ENCODE measurements at regions not wholly inside any gene's neighbourhood (a gene's known extent, or its start where the extent isn't known, plus 50 kb on each side); places are given as distances from the start of the nearest gene placed in this dataset.

DNA sequence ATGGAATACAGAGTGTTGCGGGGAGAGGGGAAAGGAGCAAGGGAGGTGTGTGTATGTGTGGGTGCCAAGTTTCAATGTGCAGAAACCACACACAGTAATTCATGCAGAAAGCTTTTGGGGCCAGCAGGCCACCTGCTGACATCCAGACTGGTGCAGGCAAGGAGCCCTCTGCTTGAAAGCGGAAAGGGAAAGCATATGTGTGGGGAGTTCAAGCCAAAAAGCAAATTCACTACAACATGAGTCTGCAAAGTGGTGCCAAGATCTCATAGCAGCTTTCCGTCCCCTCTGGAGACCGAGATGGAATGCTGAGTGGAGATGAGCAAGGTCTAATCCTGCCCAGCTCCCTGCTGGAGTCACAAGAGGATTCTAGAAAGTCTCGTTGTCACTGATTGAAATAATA lies 159.7 kb upstream of the VLDLR start:
- Histone ChIP-seq H3K4me3 (ENCODE audit: low read length) (no peak overlapping the region), H3K4me1 (ENCODE audit: insufficient read depth, low read length) (peaks cover 9% of the 10 kb centered on the region), H3K9me3 (ENCODE audit: insufficient read depth, low read depth, low read length) (peaks cover 22% of the 10 kb centered on the region), H3K27ac (ENCODE audit: low read depth, low read length) (no peak overlapping the region), H3K27me3 (ENCODE audit: insufficient read depth, low read length) (no peaks in the 10 kb centered on the region), H3K9ac (ENCODE audit: low read depth, low read length) (no peak overlapping the region), H3K36me3 (ENCODE audit: insufficient read depth, low read length) (no peaks in the 10 kb centered on the region)
- WGBS: 93% methylated on average over 5 of the region's 5 CpGs

GRCh38 chr9:2464624-2465023 lies 157.0 kb upstream of the VLDLR start:
- 97% methylated on average over 2 of the region's 2 CpGs for WGBS
- Histone ChIP-seq H3K4me1 (ENCODE audit: insufficient read depth, low read length) (peaks cover 9% of the 10 kb centered on the region), H3K9ac (ENCODE audit: low read depth, low read length) (no peak overlapping the region), H3K27me3 (ENCODE audit: insufficient read depth, low read length) (no peaks in the 10 kb centered on the region), H3K9me3 (ENCODE audit: insufficient read depth, low read depth, low read length) (peaks cover 22% of the 10 kb centered on the region), H3K36me3 (ENCODE audit: insufficient read depth, low read length) (no peaks in the 10 kb centered on the region), H3K27ac (ENCODE audit: low read depth, low read length) (no peak overlapping the region), H3K4me3 (ENCODE audit: low read length) (no peak overlapping the region)

DNA sequence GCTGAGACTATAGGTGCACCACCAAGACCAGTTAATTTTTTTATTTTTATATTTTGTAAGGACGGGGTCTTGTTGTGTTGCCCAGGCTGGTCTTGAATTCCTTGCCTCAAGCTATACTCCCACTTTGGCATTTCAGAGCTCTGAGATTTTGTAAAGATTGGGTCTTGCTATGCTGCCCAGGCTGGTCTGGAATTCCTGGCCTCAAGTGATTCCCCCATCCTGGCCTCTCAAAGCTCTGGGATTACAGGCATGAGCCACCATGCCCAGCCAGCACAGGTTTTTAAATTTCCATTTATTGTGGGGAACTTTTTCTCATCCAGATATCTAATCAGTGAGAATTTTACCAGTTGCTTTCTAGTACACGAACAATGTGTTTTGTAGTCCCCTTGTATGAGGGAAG lies 156.1 kb upstream of the VLDLR start:
- Histone ChIP-seq H3K4me3 (ENCODE audit: low read length) (no peak overlapping the region), H3K36me3 (ENCODE audit: insufficient read depth, low read length) (no peaks in the 10 kb centered on the region), H3K27me3 (ENCODE audit: insufficient read depth, low read length) (no peaks in the 10 kb centered on the region), H3K4me1 (ENCODE audit: insufficient read depth, low read length) (peaks cover 15% of the 10 kb centered on the region), H3K9ac (ENCODE audit: low read depth, low read length) (no peak overlapping the region), H3K27ac (ENCODE audit: low read depth, low read length) (no peak overlapping the region), H3K9me3 (ENCODE audit: insufficient read depth, low read depth, low read length) (peaks cover 22% of the 10 kb centered on the region)
- WGBS: 100% methylated on average over 2 of the region's 2 CpGs

- H3K27me3 ChIP-seq (ENCODE audit: insufficient read depth, low read length): no peaks in the 10 kb centered on the region
- no peak overlapping the region for H3K27ac ChIP-seq (ENCODE audit: low read depth, low read length)
- H3K4me3 ChIP-seq (ENCODE audit: low read length): no peak overlapping the region
- H3K4me1 ChIP-seq (ENCODE audit: insufficient read depth, low read length): peaks cover 15% of the 10 kb centered on the region
- H3K9ac ChIP-seq (ENCODE audit: low read depth, low read length): no peak overlapping the region
- WGBS: 94% methylated on average over 1 of the region's 1 CpG
- no peaks in the 10 kb centered on the region for H3K36me3 ChIP-seq (ENCODE audit: insufficient read depth, low read length)
- H3K9me3 ChIP-seq (ENCODE audit: insufficient read depth, low read depth, low read length): peaks cover 22% of the 10 kb centered on the region
These were observed 155.6 kb upstream of the VLDLR start for GRCh38 chr9:2465921-2466460.

GRCh38 chr9:2466703-2467102 lies 154.9 kb upstream of the VLDLR start:
- Histone ChIP-seq H3K4me3 (ENCODE audit: low read length) (no peak overlapping the region), H3K9ac (ENCODE audit: low read depth, low read length) (no peak overlapping the region), H3K9me3 (ENCODE audit: insufficient read depth, low read depth, low read length) (peaks cover 22% of the 10 kb centered on the region), H3K27me3 (ENCODE audit: insufficient read depth, low read length) (no peaks in the 10 kb centered on the region), H3K36me3 (ENCODE audit: insufficient read depth, low read length) (no peaks in the 10 kb centered on the region), H3K4me1 (ENCODE audit: insufficient read depth, low read length) (peaks cover 15% of the 10 kb centered on the region), H3K27ac (ENCODE audit: low read depth, low read length) (no peak overlapping the region)
- WGBS: 93% methylated on average over 6 of the region's 6 CpGs

DNA sequence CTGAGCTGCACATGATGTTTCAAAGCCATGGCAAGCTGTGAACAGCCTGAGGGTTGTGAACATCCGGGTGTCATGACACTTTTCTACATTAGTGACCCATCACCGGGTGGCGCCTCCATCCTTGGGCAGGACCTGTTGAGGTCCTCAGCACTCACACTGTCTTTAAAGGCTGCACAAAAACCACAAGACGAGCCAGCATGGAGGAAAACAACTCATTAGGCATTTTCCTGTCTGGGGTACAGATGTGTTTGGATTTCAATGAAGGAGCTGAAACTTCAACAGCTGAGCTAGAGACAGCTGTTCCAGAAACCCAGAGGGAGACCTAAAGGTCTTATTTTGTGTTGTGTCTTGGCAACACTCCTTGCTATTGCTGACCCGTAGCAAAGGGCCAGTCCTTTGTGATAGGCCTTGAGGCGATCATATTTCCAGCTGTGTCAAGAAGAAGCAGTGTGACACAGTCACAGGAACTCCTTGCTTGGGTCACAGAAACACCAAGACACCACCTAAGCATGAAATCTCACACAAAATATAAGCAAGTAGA lies 151.8 kb upstream of the VLDLR start:
- WGBS: 77% methylated on average over 6 of the region's 6 CpGs
- H3K27ac ChIP-seq (ENCODE audit: low read depth, low read length): no peak overlapping the region

GRCh38 chr9:2473681-2474080 lies 147.9 kb upstream of the VLDLR start:
- H3K27ac ChIP-seq (ENCODE audit: low read depth, low read length): no peak overlapping the region
- no peaks in the 10 kb centered on the region for H3K9me3 ChIP-seq (ENCODE audit: insufficient read depth, low read depth, low read length)
- no peak overlapping the region for H3K9ac ChIP-seq (ENCODE audit: low read depth, low read length)
- WGBS: 94% methylated on average over 1 of the region's 1 CpG
- H3K4me1 ChIP-seq (ENCODE audit: insufficient read depth, low read length): peaks cover 8% of the 10 kb centered on the region
- H3K27me3 ChIP-seq (ENCODE audit: insufficient read depth, low read length): no peaks in the 10 kb centered on the region
- no peak overlapping the region for H3K4me3 ChIP-seq (ENCODE audit: low read length)
- no peaks in the 10 kb centered on the region for H3K36me3 ChIP-seq (ENCODE audit: insufficient read depth, low read length)

More for the DNA sequence above, 151.8 kb upstream of the VLDLR start:
- no peak overlapping the region for H3K9ac ChIP-seq (ENCODE audit: low read depth, low read length)
- H3K9me3 ChIP-seq (ENCODE audit: insufficient read depth, low read depth, low read length): peaks cover 7% of the 10 kb centered on the region
- H3K4me3 ChIP-seq (ENCODE audit: low read length): no peak overlapping the region
- H3K36me3 ChIP-seq (ENCODE audit: insufficient read depth, low read length): no peaks in the 10 kb centered on the region
- H3K4me1 ChIP-seq (ENCODE audit: insufficient read depth, low read length): peaks cover 15% of the 10 kb centered on the region
- no peaks in the 10 kb centered on the region for H3K27me3 ChIP-seq (ENCODE audit: insufficient read depth, low read length)

GRCh38 chr9:2477755-2478154 lies 143.8 kb upstream of the VLDLR start:
- Histone ChIP-seq H3K4me1 (ENCODE audit: insufficient read depth, low read length) (peaks cover 3% of the 10 kb centered on the region; the same call in 1 of the 2 replicates), H3K9ac (ENCODE audit: low read depth, low read length) (no peak overlapping the region), H3K4me3 (ENCODE audit: low read length) (no peak overlapping the region), H3K27ac (ENCODE audit: low read depth, low read length) (no peak overlapping the region), H3K9me3 (ENCODE audit: insufficient read depth, low read depth, low read length) (no peaks in the 10 kb centered on the region), H3K27me3 (ENCODE audit: insufficient read depth, low read length) (no peaks in the 10 kb centered on the region), H3K36me3 (ENCODE audit: insufficient read depth, low read length) (no peaks in the 10 kb centered on the region)
- 83% methylated on average over 1 of the region's 1 CpG for WGBS

DNA sequence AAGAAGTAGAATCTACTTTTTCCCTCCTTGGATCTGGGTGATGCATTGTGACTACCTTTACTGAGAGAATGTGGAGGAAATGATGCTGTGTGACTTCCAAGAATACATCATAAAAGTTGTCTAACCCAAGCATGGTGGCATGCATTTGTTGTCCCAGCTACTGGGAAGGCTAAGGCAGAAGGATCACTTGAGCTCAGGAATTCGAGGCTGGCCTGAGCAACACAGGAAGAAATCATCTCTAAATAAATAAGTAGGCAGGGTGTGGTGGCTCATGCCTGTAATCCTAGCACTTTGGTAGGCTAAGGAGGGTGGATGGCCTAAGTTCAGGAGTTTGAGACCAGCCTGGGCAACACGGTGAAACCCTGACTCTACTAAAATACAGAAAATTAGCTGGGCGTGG lies 143.2 kb upstream of the VLDLR start:
- Histone ChIP-seq H3K36me3 (ENCODE audit: insufficient read depth, low read length) (no peaks in the 10 kb centered on the region), H3K4me1 (ENCODE audit: insufficient read depth, low read length) (peaks cover 3% of the 10 kb centered on the region; the same call in 1 of the 2 replicates), H3K9ac (ENCODE audit: low read depth, low read length) (no peak overlapping the region), H3K9me3 (ENCODE audit: insufficient read depth, low read depth, low read length) (no peaks in the 10 kb centered on the region), H3K27ac (ENCODE audit: low read depth, low read length) (no peak overlapping the region), H3K4me3 (ENCODE audit: low read length) (no peak overlapping the region), H3K27me3 (ENCODE audit: insufficient read depth, low read length) (no peaks in the 10 kb centered on the region)
- WGBS: 95% methylated on average over 3 of the region's 3 CpGs

- no peak overlapping the region for H3K4me3 ChIP-seq (ENCODE audit: low read length)
- H3K4me1 ChIP-seq (ENCODE audit: insufficient read depth, low read length): peaks cover 3% of the 10 kb centered on the region; the same call in 1 of the 2 replicates
- no peak overlapping the region for H3K27ac ChIP-seq (ENCODE audit: low read depth, low read length)
These were observed 142.5 kb upstream of the VLDLR start for GRCh38 chr9:2479056-2479565.

DNA sequence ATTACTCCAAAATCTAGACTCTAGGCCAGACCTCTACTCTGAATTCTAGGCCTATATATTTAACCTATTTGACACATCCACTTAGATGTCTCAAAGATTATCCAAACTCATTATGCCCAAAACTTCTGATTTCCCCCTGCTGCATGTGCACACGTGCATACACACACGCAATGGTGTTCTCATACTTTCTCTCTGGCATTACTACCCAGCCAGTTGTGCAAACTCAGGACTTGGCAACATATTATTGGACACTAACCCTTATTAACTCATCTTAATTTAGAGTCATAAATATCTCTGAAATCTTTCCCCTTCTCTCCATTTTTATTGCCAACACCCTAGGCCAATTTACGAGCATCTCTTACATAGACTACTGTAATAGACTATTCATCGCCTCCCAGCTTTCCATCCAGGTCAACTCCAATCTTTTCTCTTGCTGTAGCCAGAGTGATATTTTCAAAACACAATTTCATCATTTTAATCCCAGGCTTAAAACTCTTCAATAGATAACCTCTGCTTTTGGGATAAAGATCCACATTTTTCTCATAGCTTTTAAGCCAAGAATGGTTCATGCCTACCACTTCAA lies 141.2 kb upstream of the VLDLR start:
- Histone ChIP-seq H3K27ac (ENCODE audit: low read depth, low read length) (no peak overlapping the region), H3K4me3 (ENCODE audit: low read length) (no peak overlapping the region)
- WGBS: 95% methylated on average over 4 of the region's 4 CpGs

More at GRCh38 chr9:2479056-2479565, 142.5 kb upstream of the VLDLR start:
- no peaks in the 10 kb centered on the region for H3K27me3 ChIP-seq (ENCODE audit: insufficient read depth, low read length)
- H3K9me3 ChIP-seq (ENCODE audit: insufficient read depth, low read depth, low read length): no peaks in the 10 kb centered on the region
- H3K9ac ChIP-seq (ENCODE audit: low read depth, low read length): no peak overlapping the region
- H3K36me3 ChIP-seq (ENCODE audit: insufficient read depth, low read length): no peaks in the 10 kb centered on the region
- 91% methylated on average over 1 of the region's 2 CpGs for WGBS

More for the DNA sequence above, 141.2 kb upstream of the VLDLR start:
- Histone ChIP-seq H3K4me1 (ENCODE audit: insufficient read depth, low read length) (peaks cover 3% of the 10 kb centered on the region; the same call in 1 of the 2 replicates), H3K9me3 (ENCODE audit: insufficient read depth, low read depth, low read length) (0 out of 2 replicates have a peak, but pooled peaks cover under 1% of the 10 kb centered on the region), H3K36me3 (ENCODE audit: insufficient read depth, low read length) (no peaks in the 10 kb centered on the region), H3K9ac (ENCODE audit: low read depth, low read length) (no peak overlapping the region), H3K27me3 (ENCODE audit: insufficient read depth, low read length) (no peaks in the 10 kb centered on the region)

All from HUES64 (cell line).